ENCODE measurements at regions not wholly inside any gene's neighbourhood (a gene's known extent, or its start where the extent isn't known, plus 50 kb on each side); places are given as distances from the start of the nearest gene placed in this dataset.

GRCh38 chr4:74534121-74534520, 89.2 kb downstream of the AREG start:
- TF ChIP-seq CTCF (IDR thresholded peaks at IDR 0.05): no peak
- Mint-ChIP-seq H3K27ac (no peak overlapping the region), H3K36me3 (ENCODE audit: low read depth) (no peaks in the 10 kb centered on the region), H3K4me3 (no peak overlapping the region), H3K9me3 (no peaks in the 10 kb centered on the region), H3K4me1 (ENCODE audit: low read depth) (peaks cover 59% of the 10 kb centered on the region), H3K27me3 (ENCODE audit: insufficient read depth) (no peaks in the 10 kb centered on the region)
- DNase-seq: no peak

GRCh38 chr4:74534936-74535335, 90.0 kb downstream of the AREG start:
- H3K27ac Mint-ChIP-seq: peak overlapping the region; percentile 1
- H3K4me3 Mint-ChIP-seq: no peak overlapping the region; the same call in 1 of the 2 replicates
- H3K36me3 Mint-ChIP-seq (ENCODE audit: low read depth): no peaks in the 10 kb centered on the region
- DNase-seq: no peak
- peaks cover 65% of the 10 kb centered on the region for H3K4me1 Mint-ChIP-seq (ENCODE audit: low read depth)
- H3K9me3 Mint-ChIP-seq: no peaks in the 10 kb centered on the region
- H3K27me3 Mint-ChIP-seq (ENCODE audit: insufficient read depth): no peaks in the 10 kb centered on the region
- no peak for TF ChIP-seq CTCF (IDR thresholded peaks at IDR 0.05)

GRCh38 chr4:74535512-74535911, 90.6 kb downstream of the AREG start:
- no peaks in the 10 kb centered on the region for H3K9me3 Mint-ChIP-seq
- no peaks in the 10 kb centered on the region for H3K36me3 Mint-ChIP-seq (ENCODE audit: low read depth)
- H3K27me3 Mint-ChIP-seq (ENCODE audit: insufficient read depth): no peaks in the 10 kb centered on the region
- no peak for TF ChIP-seq CTCF (IDR thresholded peaks at IDR 0.05)
- peaks cover 70% of the 10 kb centered on the region for H3K4me1 Mint-ChIP-seq (ENCODE audit: low read depth)
- H3K4me3 Mint-ChIP-seq: no peak overlapping the region
- no peak overlapping the region for H3K27ac Mint-ChIP-seq
- DNase-seq: no peak

GRCh38 chr4:74536557-74536956, 91.6 kb downstream of the AREG start:
- no peak for DNase-seq
- Mint-ChIP-seq H3K4me3 (no peak overlapping the region), H3K4me1 (ENCODE audit: low read depth) (peaks cover 65% of the 10 kb centered on the region), H3K9me3 (no peaks in the 10 kb centered on the region), H3K27ac (no peak overlapping the region), H3K27me3 (ENCODE audit: insufficient read depth) (no peaks in the 10 kb centered on the region), H3K36me3 (ENCODE audit: low read depth) (no peaks in the 10 kb centered on the region)
- TF ChIP-seq CTCF (IDR thresholded peaks at IDR 0.05): peak; percentile 77

- Mint-ChIP-seq H3K4me3 (no peak overlapping the region), H3K36me3 (ENCODE audit: low read depth) (no peaks in the 10 kb centered on the region), H3K9me3 (no peaks in the 10 kb centered on the region), H3K27me3 (ENCODE audit: insufficient read depth) (no peaks in the 10 kb centered on the region), H3K27ac (no peak overlapping the region), H3K4me1 (ENCODE audit: low read depth) (peaks cover 56% of the 10 kb centered on the region)
- DNase-seq: no peak
- TF ChIP-seq CTCF (IDR thresholded peaks at IDR 0.05): no peak
Observed at GRCh38 chr4:74537459-74537858, 92.5 kb downstream of the AREG start.
